ENCODE measurements at regions not wholly inside any gene's neighbourhood (a gene's known extent, or its start where the extent isn't known, plus 50 kb on each side); places are given as distances from the start of the nearest gene placed in this dataset.
"Not testable (repeated sequence)": the region's sequence is repeated elsewhere in the genome, so short reads cannot be mapped to it uniquely, and the experiment has no call there.

- no peak for DNase-seq
These were observed 114.5 kb upstream of the IRX1 start for GRCh38 chr5:3481175-3481574.

- DNase-seq, result no peak
These were observed 120.0 kb upstream of the IRX1 start for GRCh38 chr5:3475674-3476073.

- no peak for DNase-seq
These were observed 129.2 kb upstream of the IRX1 start for GRCh38 chr5:3466392-3466791.

- DNase-seq, result no peak
These were observed 135.2 kb upstream of the IRX1 start for GRCh38 chr5:3460416-3460815.

GRCh38 chr5:3456121-3456681 lies 139.4 kb upstream of the IRX1 start:
- no peak for DNase-seq

GRCh38 chr5:3454028-3454427 lies 141.6 kb upstream of the IRX1 start:
- DNase-seq, result not testable (repeated sequence)

GRCh38 chr5:3452622-3453021 lies 143.0 kb upstream of the IRX1 start:
- DNase-seq, result no peak

- no peak for DNase-seq
These were observed 143.7 kb upstream of the IRX1 start for GRCh38 chr5:3451961-3452360.

GRCh38 chr5:3449481-3449880 lies 146.2 kb upstream of the IRX1 start:
- DNase-seq, result no peak

- DNase-seq, result no peak
These were observed 149.2 kb upstream of the IRX1 start for GRCh38 chr5:3446410-3446809.

- DNase-seq, result not testable (repeated sequence)
These were observed 150.1 kb upstream of the IRX1 start for GRCh38 chr5:3445517-3445916.

- no peak for DNase-seq
These were observed 163.5 kb upstream of the IRX1 start for GRCh38 chr5:3432135-3432534.

- no peak for DNase-seq
These were observed 164.9 kb upstream of the IRX1 start for GRCh38 chr5:3430691-3431090.

- DNase-seq, result no peak
These were observed 165.7 kb upstream of the IRX1 start for GRCh38 chr5:3429962-3430361.

GRCh38 chr5:3428334-3428733 lies 167.3 kb upstream of the IRX1 start:
- no peak for DNase-seq

GRCh38 chr5:3424946-3425345 lies 170.7 kb upstream of the IRX1 start:
- DNase-seq, result no peak

- no peak for DNase-seq
These were observed 178.2 kb upstream of the IRX1 start for GRCh38 chr5:3417376-3417943.

GRCh38 chr5:3414371-3414770 lies 181.3 kb upstream of the IRX1 start:
- DNase-seq, result no peak

- no peak for DNase-seq
These were observed 183.5 kb upstream of the IRX1 start for GRCh38 chr5:3412146-3412545.

- no peak for DNase-seq
These were observed 184.3 kb upstream of the IRX1 start for GRCh38 chr5:3411363-3411762.

- DNase-seq, result no peak
These were observed 194.0 kb upstream of the IRX1 start for GRCh38 chr5:3401635-3402034.

GRCh38 chr5:3400659-3401058 lies 195.0 kb upstream of the IRX1 start:
- no peak for DNase-seq

- no peak for DNase-seq
These were observed 200.6 kb upstream of the IRX1 start for GRCh38 chr5:3394891-3395599.

- peak; percentile 7 to 61 for DNase-seq
These were observed 201.6 kb upstream of the IRX1 start for GRCh38 chr5:3393920-3394597.

Data from NCI-H187 (cell line).